GM12864 (cell line): ENCODE measurements at regions not wholly inside any gene's neighbourhood (a gene's known extent, or its start where the extent isn't known, plus 50 kb on each side); places are given as distances from the start of the nearest gene placed in this dataset.
"Not testable (repeated sequence)": the region's sequence is repeated elsewhere in the genome, so short reads cannot be mapped to it uniquely, and the experiment has no call there.

Experiments
- DNase-seq: peaks from one replicate; pipeline ENCODE4 v3.0.0-alpha.2; 2011; ENCODE audit warnings: low read depth
- H3K4me3 ChIP-seq: 2 replicates; pipeline ENCODE4 v1.5.1; 2011; ENCODE audit warnings: mild to moderate bottlenecking, low read depth, low read length, control low read depth
- CTCF ChIP-seq: IDR thresholded peaks from 2 replicates; pipeline ENCODE4 v1.5.1; 2011; ENCODE audit warnings: low read depth, mild to moderate bottlenecking, moderate library complexity, low read length, control low read depth, inconsistent platforms; ENCODE audit errors: missing control alignments

GRCh38 chr13:109702030-109702597, 84.3 kb downstream of the IRS2 start:
- H3K4me3 ChIP-seq, DNase-seq: not testable (repeated sequence)

- H3K4me3 ChIP-seq = no peak overlapping the region
- no peak for TF ChIP-seq CTCF
- no peak for DNase-seq
These were observed 86.2 kb downstream of the IRS2 start for GRCh38 chr13:109700176-109700575.

- TF ChIP-seq CTCF = no peak
- no peak overlapping the region for H3K4me3 ChIP-seq
- no peak for DNase-seq
These were observed 86.7 kb downstream of the IRS2 start for GRCh38 chr13:109699628-109700071.

GRCh38 chr13:109698779-109699178, 87.6 kb downstream of the IRS2 start:
- no peak for DNase-seq
- H3K4me3 ChIP-seq = no peak overlapping the region
- TF ChIP-seq CTCF = no peak

GRCh38 chr13:109697936-109698335, 88.4 kb downstream of the IRS2 start:
- DNase-seq = no peak
- no peak overlapping the region for H3K4me3 ChIP-seq
- no peak for TF ChIP-seq CTCF

GRCh38 chr13:109695402-109696190, 90.8 kb downstream of the IRS2 start:
- TF ChIP-seq CTCF = no peak
- DNase-seq = no peak
- H3K4me3 ChIP-seq = no peak overlapping the region

GRCh38 chr13:109694972-109695371, 91.4 kb downstream of the IRS2 start:
- TF ChIP-seq CTCF = no peak
- DNase-seq = no peak
- no peak overlapping the region for H3K4me3 ChIP-seq
